ENCODE measurements at regions not wholly inside any gene's neighbourhood (a gene's known extent, or its start where the extent isn't known, plus 50 kb on each side); places are given as distances from the start of the nearest gene placed in this dataset.

DNA sequence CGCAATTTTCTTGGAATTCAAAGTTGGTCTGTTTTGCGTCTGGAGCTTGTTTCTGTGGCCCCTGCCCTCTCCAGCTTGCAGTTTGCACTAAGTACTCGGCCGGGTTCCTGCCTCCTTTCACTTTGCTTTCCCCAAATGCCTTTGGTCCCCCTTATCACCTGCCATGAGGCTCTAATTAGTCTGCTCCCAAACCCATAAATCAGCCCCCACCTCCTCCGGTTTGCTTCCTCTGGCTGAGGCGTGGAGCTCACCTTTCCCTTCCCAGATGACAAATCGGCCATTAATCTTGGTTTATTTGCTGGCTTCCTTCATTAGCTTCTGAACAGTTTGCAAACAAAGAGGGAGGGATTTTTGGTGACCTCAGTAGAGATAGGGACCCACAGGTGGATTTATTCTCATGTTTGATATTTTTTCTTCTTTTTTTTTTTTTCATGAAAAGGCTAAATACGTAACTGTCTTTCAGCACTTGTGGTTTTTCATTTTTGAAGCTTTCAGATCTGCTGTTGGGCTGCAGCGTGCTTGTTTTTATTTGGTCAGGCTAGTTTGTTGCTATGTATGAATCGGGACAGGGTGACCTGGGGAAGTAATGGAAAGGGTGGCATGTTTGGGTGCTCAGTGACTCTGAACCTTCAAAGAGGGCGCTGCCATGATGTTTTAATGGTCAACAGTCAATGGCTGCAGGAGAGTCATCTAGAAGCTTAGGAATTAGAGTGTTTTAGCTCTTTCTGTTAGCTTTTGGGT, 121.7 kb upstream of the JAG1 start:
- no peaks in the 10 kb centered on the region for H3K4me1 ChIP-seq
- no peaks in the 10 kb centered on the region for H3K36me3 ChIP-seq
- no peaks in the 10 kb centered on the region for H3K27me3 ChIP-seq
- H3K4me3 ChIP-seq = no peak overlapping the region
- no peaks in the 10 kb centered on the region for H3K9me3 ChIP-seq
- intact Hi-C loops (cut with DNase I) = no loop called here
- H3K27ac ChIP-seq (replicated peaks in 1 of 4) = no peak overlapping the region
- WGBS = 75% methylated on average over 11 of the region's 11 CpGs
- peak; percentile 42 for DNase-seq (ENCODE audit: extremely low spot score)
- TF ChIP-seq EP300 (IDR thresholded peaks at IDR 0.05) = no peak
- no peak for TF ChIP-seq CTCF (IDR thresholded peaks at IDR 0.05)
- no peak for TF ChIP-seq POLR2AphosphoS5 (IDR thresholded peaks at IDR 0.05)
- no peak for TF ChIP-seq POLR2A (IDR thresholded peaks at IDR 0.05; ENCODE audit: low read depth)

DNA sequence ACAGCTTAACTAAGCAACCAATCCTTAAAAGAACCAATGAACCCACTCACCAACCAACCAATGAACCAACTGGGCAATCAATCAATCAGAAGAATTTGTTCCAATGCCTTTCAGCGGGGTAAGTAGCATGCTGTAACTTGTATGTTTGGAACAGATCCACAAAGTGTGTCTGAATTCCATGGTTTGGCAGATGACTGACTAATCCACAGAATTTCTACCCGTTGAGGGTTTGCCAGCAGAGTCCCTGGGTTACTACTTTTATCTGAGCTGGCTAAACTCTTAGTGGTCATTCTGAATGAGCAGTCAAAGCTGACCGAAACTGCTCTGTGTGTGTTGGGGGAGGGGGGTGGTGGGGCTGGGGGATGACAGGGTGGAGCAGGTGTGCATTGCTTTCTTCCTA, 125.0 kb upstream of the JAG1 start:
- 83% methylated on average over 3 of the region's 3 CpGs for WGBS
- DNase-seq (ENCODE audit: extremely low spot score) = no peak
- H3K4me3 ChIP-seq = no peak overlapping the region
- TF ChIP-seq CTCF (IDR thresholded peaks at IDR 0.05) = no peak
- TF ChIP-seq EP300 (IDR thresholded peaks at IDR 0.05) = no peak
- TF ChIP-seq POLR2A (IDR thresholded peaks at IDR 0.05; ENCODE audit: low read depth) = no peak
- no peak for TF ChIP-seq POLR2AphosphoS5 (IDR thresholded peaks at IDR 0.05)
- H3K4me1 ChIP-seq = no peaks in the 10 kb centered on the region
- H3K27me3 ChIP-seq = no peaks in the 10 kb centered on the region
- H3K27ac ChIP-seq (replicated peaks in 1 of 4) = no peak overlapping the region
- H3K36me3 ChIP-seq = no peaks in the 10 kb centered on the region
- H3K9me3 ChIP-seq = no peaks in the 10 kb centered on the region
- intact Hi-C loops (cut with DNase I) = no loop called here

DNA sequence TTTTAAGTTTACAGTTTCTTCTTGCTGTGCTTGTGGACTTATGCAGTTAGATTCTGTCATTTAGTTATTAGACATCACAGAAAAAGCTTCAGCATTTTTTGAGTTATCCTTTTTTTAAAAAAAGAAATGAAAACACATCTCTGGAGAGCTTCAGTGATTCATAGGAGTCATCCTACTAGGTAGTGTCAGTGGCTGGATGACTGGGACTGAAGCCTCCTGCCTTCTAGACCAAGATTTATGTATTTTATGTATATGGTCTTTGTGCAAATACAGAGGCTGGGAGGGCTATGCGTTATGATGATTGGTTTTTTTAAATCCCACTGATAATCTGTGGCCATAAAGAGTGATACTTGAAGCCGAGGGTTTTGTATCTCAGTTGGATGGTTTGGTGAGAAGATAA, 125.9 kb upstream of the JAG1 start:
- WGBS = 90% methylated on average over 2 of the region's 2 CpGs
- Histone ChIP-seq H3K27ac (replicated peaks in 1 of 4) (no peak overlapping the region), H3K27me3 (no peaks in the 10 kb centered on the region), H3K4me3 (no peak overlapping the region), H3K9me3 (no peaks in the 10 kb centered on the region), H3K4me1 (no peaks in the 10 kb centered on the region), H3K36me3 (no peaks in the 10 kb centered on the region)
- intact Hi-C loops (cut with DNase I) = no loop called here
- no peak for TF ChIP-seq POLR2AphosphoS5 (IDR thresholded peaks at IDR 0.05)
- TF ChIP-seq EP300 (IDR thresholded peaks at IDR 0.05) = no peak
- no peak for TF ChIP-seq POLR2A (IDR thresholded peaks at IDR 0.05; ENCODE audit: low read depth)
- TF ChIP-seq CTCF (IDR thresholded peaks at IDR 0.05) = no peak
- DNase-seq (ENCODE audit: extremely low spot score) = peak; percentile 21

DNA sequence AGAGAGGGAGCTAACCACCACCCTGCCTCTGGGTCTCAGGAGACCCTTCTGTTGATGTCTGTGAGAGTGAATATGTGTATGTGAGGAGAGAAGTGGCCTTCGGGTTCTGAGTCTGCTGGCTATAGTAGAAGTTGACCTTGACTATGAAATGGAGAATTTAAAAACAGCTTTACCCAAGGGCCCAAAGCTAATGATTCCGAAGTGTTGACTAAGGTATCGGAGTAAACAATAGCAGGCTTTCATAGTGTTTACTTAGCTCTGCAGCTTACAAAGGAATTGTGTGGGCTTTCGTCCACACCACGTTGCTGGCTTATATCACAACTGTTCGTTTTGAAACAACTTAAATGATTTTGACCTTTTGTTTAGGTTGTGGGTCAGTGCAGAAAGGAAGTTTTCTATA, 126.5 kb upstream of the JAG1 start:
- Histone ChIP-seq H3K4me1 (no peaks in the 10 kb centered on the region), H3K36me3 (no peaks in the 10 kb centered on the region), H3K27ac (replicated peaks in 1 of 4) (no peak overlapping the region), H3K27me3 (no peaks in the 10 kb centered on the region), H3K4me3 (no peak overlapping the region), H3K9me3 (no peaks in the 10 kb centered on the region)
- WGBS = 88% methylated on average over 6 of the region's 6 CpGs
- intact Hi-C loops (cut with DNase I) = no loop called here
- peak; percentile 57 for DNase-seq (ENCODE audit: extremely low spot score)
- TF ChIP-seq EP300 (IDR thresholded peaks at IDR 0.05) = no peak
- TF ChIP-seq CTCF (IDR thresholded peaks at IDR 0.05) = no peak
- TF ChIP-seq POLR2AphosphoS5 (IDR thresholded peaks at IDR 0.05) = no peak
- no peak for TF ChIP-seq POLR2A (IDR thresholded peaks at IDR 0.05; ENCODE audit: low read depth)

DNA sequence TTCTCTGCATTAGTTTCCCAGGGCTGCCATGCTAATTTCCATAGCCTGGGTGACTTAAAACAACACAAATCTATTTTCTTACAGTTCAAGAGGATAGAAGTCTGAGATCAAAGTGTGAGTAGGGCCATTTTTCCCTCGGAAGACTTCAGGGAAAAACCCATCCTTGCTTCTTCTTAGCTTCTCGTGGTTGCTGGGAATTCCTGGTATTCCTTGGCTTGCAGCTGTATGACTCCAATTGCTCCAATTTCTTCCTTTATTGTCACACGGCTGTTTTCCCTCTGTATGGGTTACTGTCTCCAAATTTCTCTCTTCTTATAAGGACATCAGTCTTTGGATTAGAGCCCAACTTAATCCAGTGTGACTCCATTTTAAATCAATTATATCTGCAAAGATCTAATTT, 128.4 kb upstream of the JAG1 start:
- H3K36me3 ChIP-seq = no peaks in the 10 kb centered on the region
- H3K4me3 ChIP-seq = no peak overlapping the region
- DNase-seq (ENCODE audit: extremely low spot score) = peak; percentile 7
- no peak overlapping the region for H3K27ac ChIP-seq (replicated peaks in 1 of 4)
- no peaks in the 10 kb centered on the region for H3K27me3 ChIP-seq
- no peaks in the 10 kb centered on the region for H3K9me3 ChIP-seq
- peaks cover 0 to 17% (median 11%) of the 10 kb centered on the region in 4 donors for H3K4me1 ChIP-seq
- WGBS = 79% methylated on average over 3 of the region's 3 CpGs
- TF ChIP-seq EP300 (IDR thresholded peaks at IDR 0.05) = no peak
- TF ChIP-seq POLR2AphosphoS5 (IDR thresholded peaks at IDR 0.05) = no peak
- TF ChIP-seq CTCF (IDR thresholded peaks at IDR 0.05) = no peak
- no peak for TF ChIP-seq POLR2A (IDR thresholded peaks at IDR 0.05; ENCODE audit: low read depth)
- intact Hi-C loops (cut with DNase I) = no loop called here
